ENCODE measurements at regions not wholly inside any gene's neighbourhood (a gene's known extent, or its start where the extent isn't known, plus 50 kb on each side); places are given as distances from the start of the nearest gene placed in this dataset.

DNA sequence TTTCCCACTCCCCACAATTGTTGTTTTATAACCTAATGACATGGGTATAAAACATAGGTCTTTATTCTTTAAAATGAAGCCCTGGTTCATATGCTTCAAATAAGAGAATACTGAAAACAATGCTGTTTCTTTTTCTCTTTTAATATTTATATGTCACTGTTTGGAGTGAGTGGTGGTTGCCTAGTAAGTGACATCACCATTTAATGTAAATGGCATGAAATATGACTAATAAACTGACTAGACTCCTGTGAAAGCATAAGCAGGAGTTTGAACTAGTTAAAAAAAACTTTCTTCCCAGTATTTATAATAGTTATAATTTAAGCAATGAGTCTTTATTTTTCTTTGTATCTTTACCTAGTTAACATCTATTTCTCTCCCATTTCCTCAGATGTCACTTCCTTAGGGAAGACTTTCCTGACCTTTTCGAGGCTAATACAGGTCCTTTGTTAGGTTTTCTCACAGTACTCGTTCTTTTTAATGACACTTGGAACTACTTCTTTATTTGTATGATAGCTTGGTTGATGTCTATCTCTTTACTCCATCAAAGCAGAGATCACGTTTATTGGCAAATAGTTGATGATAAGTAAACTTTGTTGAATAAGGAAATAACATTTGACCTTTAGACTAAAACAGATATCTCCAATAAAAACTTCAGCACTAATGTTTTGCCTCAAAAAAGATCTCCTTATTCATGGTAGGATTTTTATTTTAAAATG lies 105.4 kb upstream of the PDC start:
- H3K4me1 ChIP-seq, result no peaks in the 10 kb centered on the region
- ATAC-seq (ENCODE audit: low FRiP score in 2 of 2), result no peak
- H3K27me3 ChIP-seq, result no peaks in the 10 kb centered on the region
- no peaks in the 10 kb centered on the region for H3K9me3 ChIP-seq
- TF ChIP-seq CTCF (IDR thresholded peaks at IDR 0.05) (no peak), EP300 (IDR thresholded peaks at IDR 0.05) (no peak), POLR2AphosphoS5 (IDR thresholded peaks at IDR 0.05) (no peak), POLR2A (IDR thresholded peaks at IDR 0.05) (no peak)
- WGBS, 2 donors, result 42 to 57% methylated on average over 3 of the region's 3 CpGs
- no peak overlapping the region for H3K4me3 ChIP-seq
- H3K36me3 ChIP-seq, result no peaks in the 10 kb centered on the region
- DNase-seq, result no peak
- no peak overlapping the region for H3K27ac ChIP-seq

DNA sequence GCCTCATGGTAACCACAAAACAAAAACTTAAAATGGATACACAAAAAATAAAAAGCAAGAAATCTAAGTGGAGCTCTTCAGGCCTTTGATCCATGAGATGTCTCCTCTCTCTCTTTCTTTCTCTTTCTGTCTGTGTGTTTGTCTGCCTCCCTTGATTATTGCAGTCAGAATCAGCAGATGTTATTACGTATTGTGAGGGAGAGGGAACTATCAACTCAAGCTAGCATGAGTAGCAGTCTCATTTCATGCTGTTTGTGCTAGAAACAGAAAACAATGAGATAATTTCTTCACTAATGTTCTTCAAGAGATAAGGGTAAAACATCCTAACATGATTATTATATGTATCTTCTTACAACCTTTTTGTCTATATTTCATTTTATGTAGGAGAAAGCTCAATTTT lies 103.7 kb upstream of the PDC start:
- Histone ChIP-seq H3K36me3 (no peaks in the 10 kb centered on the region), H3K27me3 (no peaks in the 10 kb centered on the region), H3K4me1 (no peaks in the 10 kb centered on the region), H3K27ac (no peak overlapping the region), H3K9me3 (no peaks in the 10 kb centered on the region), H3K4me3 (no peak overlapping the region)
- DNase-seq (no peak), ATAC-seq (ENCODE audit: low FRiP score in 2 of 2) (peak in 1 of 2 donors; percentile 36)
- WGBS, 2 donors, result 83 to 93% methylated on average over 1 of the region's 1 CpG
- TF ChIP-seq POLR2AphosphoS5 (IDR thresholded peaks at IDR 0.05) (no peak), EP300 (IDR thresholded peaks at IDR 0.05) (no peak), CTCF (IDR thresholded peaks at IDR 0.05) (no peak), POLR2A (IDR thresholded peaks at IDR 0.05) (no peak)

DNA sequence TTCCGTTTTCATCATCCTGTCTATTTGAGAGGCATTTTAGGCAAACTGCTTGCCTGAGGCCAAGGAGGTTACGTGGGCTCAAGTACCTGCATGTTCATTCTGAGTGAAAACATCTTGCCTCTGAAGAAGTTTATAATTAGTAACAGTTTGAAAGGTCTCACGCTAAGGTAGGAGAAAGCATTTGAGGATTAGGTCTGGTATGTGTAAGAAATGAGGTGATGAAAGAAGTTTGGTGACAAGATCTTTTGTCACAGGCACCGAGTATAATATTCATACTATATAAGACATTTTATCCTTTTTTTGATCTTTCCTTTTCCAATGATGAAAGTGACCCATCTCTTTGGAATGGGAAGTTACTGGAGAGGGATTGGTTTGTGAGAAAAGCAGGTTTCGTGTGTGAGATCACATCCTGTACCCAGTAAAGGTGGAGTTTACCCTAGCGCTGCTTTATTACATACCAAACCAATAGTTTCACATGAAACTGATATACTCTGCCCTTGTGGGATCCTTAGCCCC lies 98.7 kb upstream of the PDC start:
- no peak for TF ChIP-seq POLR2A (IDR thresholded peaks at IDR 0.05)
- TF ChIP-seq POLR2AphosphoS5 (IDR thresholded peaks at IDR 0.05), result no peak
- TF ChIP-seq CTCF (IDR thresholded peaks at IDR 0.05), result no peak
- TF ChIP-seq EP300 (IDR thresholded peaks at IDR 0.05), result no peak
- no peak overlapping the region for H3K27ac ChIP-seq
- no peaks in the 10 kb centered on the region for H3K36me3 ChIP-seq
- no peak overlapping the region for H3K4me3 ChIP-seq
- no peaks in the 10 kb centered on the region for H3K4me1 ChIP-seq
- no peak for DNase-seq
- no peaks in the 10 kb centered on the region for H3K27me3 ChIP-seq
- no peak for ATAC-seq (ENCODE audit: low FRiP score in 2 of 2)
- no peaks in the 10 kb centered on the region for H3K9me3 ChIP-seq
- 50 to 67% methylated on average over 6 of the region's 6 CpGs for WGBS, 2 donors

DNA sequence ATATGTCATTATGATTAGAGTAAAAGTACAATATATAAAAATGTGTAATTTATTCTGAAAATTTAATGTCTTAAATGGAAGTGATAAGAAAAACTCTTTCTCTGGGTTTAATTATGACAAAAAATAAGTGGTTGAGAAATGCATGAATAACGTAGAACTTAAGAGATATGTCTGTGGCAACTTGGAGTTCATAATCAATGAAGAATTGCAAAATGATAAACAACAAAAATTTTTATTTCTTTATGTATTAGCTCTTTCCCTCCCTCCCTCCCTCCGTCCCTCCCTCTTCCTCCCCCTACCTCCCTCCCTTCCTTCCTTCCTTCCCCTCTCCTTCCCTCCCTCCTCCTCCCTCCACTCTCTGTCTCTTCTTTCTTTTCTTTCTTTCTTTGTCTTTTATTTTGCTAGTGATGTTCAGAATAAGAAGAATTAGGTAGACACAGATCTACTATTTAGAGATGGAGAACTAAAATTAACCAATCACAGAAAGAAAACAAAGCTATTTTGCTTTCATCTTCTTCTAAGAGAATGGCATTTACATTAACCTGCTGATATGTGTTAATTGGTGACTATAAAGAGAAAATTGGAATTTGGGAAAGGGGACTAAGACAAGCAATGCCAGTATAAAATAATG lies 96.3 kb upstream of the PDC start:
- peaks cover 0 to 4% (median 2%) of the 10 kb centered on the region in 4 donors for H3K9me3 ChIP-seq
- no peak for DNase-seq
- H3K4me1 ChIP-seq, result no peaks in the 10 kb centered on the region
- H3K27ac ChIP-seq, result no peak overlapping the region
- no peak overlapping the region for H3K4me3 ChIP-seq
- ATAC-seq (ENCODE audit: low FRiP score in 2 of 2), result no peak
- H3K36me3 ChIP-seq, result no peaks in the 10 kb centered on the region
- no peaks in the 10 kb centered on the region for H3K27me3 ChIP-seq
- no peak for TF ChIP-seq CTCF (IDR thresholded peaks at IDR 0.05)
- no peak for TF ChIP-seq POLR2AphosphoS5 (IDR thresholded peaks at IDR 0.05)
- no peak for TF ChIP-seq POLR2A (IDR thresholded peaks at IDR 0.05)
- no peak for TF ChIP-seq EP300 (IDR thresholded peaks at IDR 0.05)
- 70 to 76% methylated on average over 2 of the region's 2 CpGs for WGBS, 2 donors

All from upper lobe of left lung (tissue), 6 donors.